ENCODE measurements at regions not wholly inside any gene's neighbourhood (a gene's known extent, or its start where the extent isn't known, plus 50 kb on each side); places are given as distances from the start of the nearest gene placed in this dataset.
A peak's percentile ranks its signal among the peaks of the same experiment; 100 is the strongest.

- Histone ChIP-seq H3K36me3 (ENCODE audit: low read depth) (no peaks in the 10 kb centered on the region), H3K4me3 (ENCODE audit: severe bottlenecking) (no peak overlapping the region), H3K27me3 (ENCODE audit: insufficient read depth, poor library complexity, severe bottlenecking) (no peaks in the 10 kb centered on the region), H3K4me1 (ENCODE audit: insufficient read depth, poor library complexity, severe bottlenecking) (peaks cover 9% of the 10 kb centered on the region), H3K9me3 (ENCODE audit: severe bottlenecking) (no peaks in the 10 kb centered on the region), H3K27ac (ENCODE audit: poor library complexity, severe bottlenecking) (peak overlapping the region; percentile 17)
- ATAC-seq (ENCODE audit: low read depth) (peak; percentile 77), DNase-seq (ENCODE audit: low spot score) (no peak)
- no peak for TF ChIP-seq CTCF (IDR thresholded peaks at IDR 0.05; ENCODE audit: poor library complexity, severe bottlenecking)
Measured at GRCh38 chr18:22485808-22486244, 68.1 kb upstream of the CTAGE1 start.

GRCh38 chr18:22486667-22487066, 69.0 kb upstream of the CTAGE1 start:
- no peak for DNase-seq (ENCODE audit: low spot score)

GRCh38 chr18:22488554-22488953, 70.8 kb upstream of the CTAGE1 start:
- no peaks in the 10 kb centered on the region for H3K36me3 ChIP-seq (ENCODE audit: low read depth)
- no peak for TF ChIP-seq CTCF (IDR thresholded peaks at IDR 0.05; ENCODE audit: poor library complexity, severe bottlenecking)
- no peaks in the 10 kb centered on the region for H3K27me3 ChIP-seq (ENCODE audit: insufficient read depth, poor library complexity, severe bottlenecking)
- no peak overlapping the region for H3K4me3 ChIP-seq (ENCODE audit: severe bottlenecking)
- H3K27ac ChIP-seq (ENCODE audit: poor library complexity, severe bottlenecking), result no peak overlapping the region
- DNase-seq (ENCODE audit: low spot score), result no peak
- H3K9me3 ChIP-seq (ENCODE audit: severe bottlenecking), result no peaks in the 10 kb centered on the region
- no peak for ATAC-seq (ENCODE audit: low read depth)
- peaks cover 9% of the 10 kb centered on the region for H3K4me1 ChIP-seq (ENCODE audit: insufficient read depth, poor library complexity, severe bottlenecking)

More at GRCh38 chr18:22486667-22487066, 69.0 kb upstream of the CTAGE1 start:
- ATAC-seq (ENCODE audit: low read depth), result no peak
- Histone ChIP-seq H3K4me3 (ENCODE audit: severe bottlenecking) (no peak overlapping the region), H3K36me3 (ENCODE audit: low read depth) (no peaks in the 10 kb centered on the region), H3K4me1 (ENCODE audit: insufficient read depth, poor library complexity, severe bottlenecking) (peaks cover 9% of the 10 kb centered on the region), H3K9me3 (ENCODE audit: severe bottlenecking) (no peaks in the 10 kb centered on the region), H3K27ac (ENCODE audit: poor library complexity, severe bottlenecking) (no peak overlapping the region), H3K27me3 (ENCODE audit: insufficient read depth, poor library complexity, severe bottlenecking) (no peaks in the 10 kb centered on the region)
- TF ChIP-seq CTCF (IDR thresholded peaks at IDR 0.05; ENCODE audit: poor library complexity, severe bottlenecking), result no peak

- no peak overlapping the region for H3K4me3 ChIP-seq (ENCODE audit: severe bottlenecking)
- H3K27ac ChIP-seq (ENCODE audit: poor library complexity, severe bottlenecking), result no peak overlapping the region
- ATAC-seq (ENCODE audit: low read depth) (peak; percentile 50; the same call in 1 of the 3 replicates), DNase-seq (ENCODE audit: low spot score) (no peak)
- H3K27me3 ChIP-seq (ENCODE audit: insufficient read depth, poor library complexity, severe bottlenecking), result no peaks in the 10 kb centered on the region
- no peak for TF ChIP-seq CTCF (IDR thresholded peaks at IDR 0.05; ENCODE audit: poor library complexity, severe bottlenecking)
- peaks cover 9% of the 10 kb centered on the region for H3K4me1 ChIP-seq (ENCODE audit: insufficient read depth, poor library complexity, severe bottlenecking)
- H3K9me3 ChIP-seq (ENCODE audit: severe bottlenecking), result no peaks in the 10 kb centered on the region
- H3K36me3 ChIP-seq (ENCODE audit: low read depth), result no peaks in the 10 kb centered on the region
Measured at GRCh38 chr18:22489704-22490103, 72.0 kb upstream of the CTAGE1 start.

- H3K27ac ChIP-seq (ENCODE audit: poor library complexity, severe bottlenecking), result no peak overlapping the region
- H3K4me1 ChIP-seq (ENCODE audit: insufficient read depth, poor library complexity, severe bottlenecking), result peaks cover 7% of the 10 kb centered on the region
- no peaks in the 10 kb centered on the region for H3K27me3 ChIP-seq (ENCODE audit: insufficient read depth, poor library complexity, severe bottlenecking)
- no peak for ATAC-seq (ENCODE audit: low read depth)
- no peak for TF ChIP-seq CTCF (IDR thresholded peaks at IDR 0.05; ENCODE audit: poor library complexity, severe bottlenecking)
- no peaks in the 10 kb centered on the region for H3K9me3 ChIP-seq (ENCODE audit: severe bottlenecking)
- no peaks in the 10 kb centered on the region for H3K36me3 ChIP-seq (ENCODE audit: low read depth)
- DNase-seq (ENCODE audit: low spot score), result no peak
- H3K4me3 ChIP-seq (ENCODE audit: severe bottlenecking), result no peak overlapping the region
Measured at GRCh38 chr18:22490429-22490846, 72.7 kb upstream of the CTAGE1 start.
